ENCODE measurements at regions not wholly inside any gene's neighbourhood (a gene's known extent, or its start where the extent isn't known, plus 50 kb on each side); places are given as distances from the start of the nearest gene placed in this dataset.

GRCh38 chr22:45105281-45105702, 58.4 kb upstream of the NUP50 start:
- TF ChIP-seq FOXP2 (optimal IDR thresholded peaks at IDR 0.05; ENCODE audit: borderline replicate concordance, extremely low read depth, extremely low read length, insufficient read depth) (no peak), REST (IDR thresholded peaks at IDR 0.05; ENCODE audit: insufficient read depth in 1 of 2, low read depth in 2 of 2, low read length in 2 of 2) (no peak), TAF1 (IDR thresholded peaks at IDR 0.05; ENCODE audit: borderline replicate concordance, insufficient read depth, low read length) (no peak), POLR2AphosphoS5 (IDR thresholded peaks at IDR 0.05; ENCODE audit: low read depth, low read length) (no peak), SIN3A (IDR thresholded peaks at IDR 0.05; ENCODE audit: borderline replicate concordance, insufficient read depth, low read length) (no peak)

- no peak for TF ChIP-seq SIN3A (IDR thresholded peaks at IDR 0.05; ENCODE audit: borderline replicate concordance, insufficient read depth, low read length)
- TF ChIP-seq POLR2AphosphoS5 (IDR thresholded peaks at IDR 0.05; ENCODE audit: low read depth, low read length): no peak
- TF ChIP-seq TAF1 (IDR thresholded peaks at IDR 0.05; ENCODE audit: borderline replicate concordance, insufficient read depth, low read length): no peak
- no peak for TF ChIP-seq FOXP2 (optimal IDR thresholded peaks at IDR 0.05; ENCODE audit: borderline replicate concordance, extremely low read depth, extremely low read length, insufficient read depth)
- no peak for TF ChIP-seq REST (IDR thresholded peaks at IDR 0.05; ENCODE audit: insufficient read depth in 1 of 2, low read depth in 2 of 2, low read length in 2 of 2)
Measured at GRCh38 chr22:45107671-45108070, 56.1 kb upstream of the NUP50 start.

GRCh38 chr22:45112136-45112879, 51.4 kb upstream of the NUP50 start:
- TF ChIP-seq SIN3A (IDR thresholded peaks at IDR 0.05; ENCODE audit: borderline replicate concordance, insufficient read depth, low read length) (no peak), FOXP2 (optimal IDR thresholded peaks at IDR 0.05; ENCODE audit: borderline replicate concordance, extremely low read depth, extremely low read length, insufficient read depth) (no peak), POLR2AphosphoS5 (IDR thresholded peaks at IDR 0.05; ENCODE audit: low read depth, low read length) (no peak), TAF1 (IDR thresholded peaks at IDR 0.05; ENCODE audit: borderline replicate concordance, insufficient read depth, low read length) (no peak), REST (IDR thresholded peaks at IDR 0.05; ENCODE audit: insufficient read depth in 1 of 2, low read depth in 2 of 2, low read length in 2 of 2) (no peak)
